ENCODE measurements at regions not wholly inside any gene's neighbourhood (a gene's known extent, or its start where the extent isn't known, plus 50 kb on each side); places are given as distances from the start of the nearest gene placed in this dataset.

GRCh38 chr2:65634304-65634703 lies 201.9 kb upstream of the SPRED2 start:
- no peaks in the 10 kb centered on the region for H3K27me3 ChIP-seq
- no peak overlapping the region for H3K4me3 ChIP-seq
- no peaks in the 10 kb centered on the region for H3K9me3 ChIP-seq
- no peak for DNase-seq
- H3K36me3 ChIP-seq = no peaks in the 10 kb centered on the region

- peak; percentile 20 for DNase-seq
- H3K27me3 ChIP-seq = no peaks in the 10 kb centered on the region
- no peaks in the 10 kb centered on the region; the same call in 1 of the 2 replicates for H3K9me3 ChIP-seq
- H3K4me3 ChIP-seq = no peak overlapping the region
- H3K36me3 ChIP-seq = no peaks in the 10 kb centered on the region
Observed at GRCh38 chr2:65630643-65631042, 198.2 kb upstream of the SPRED2 start.

- Histone ChIP-seq H3K27me3 (no peaks in the 10 kb centered on the region), H3K36me3 (no peaks in the 10 kb centered on the region), H3K4me3 (no peak overlapping the region), H3K9me3 (no peaks in the 10 kb centered on the region; the same call in 1 of the 2 replicates)
- no peak for DNase-seq
Observed at GRCh38 chr2:65628156-65628555, 195.8 kb upstream of the SPRED2 start.

GRCh38 chr2:65626831-65627230 lies 194.4 kb upstream of the SPRED2 start:
- no peaks in the 10 kb centered on the region for H3K27me3 ChIP-seq
- DNase-seq = no peak
- H3K9me3 ChIP-seq = no peaks in the 10 kb centered on the region; the same call in 1 of the 2 replicates
- no peak overlapping the region for H3K4me3 ChIP-seq
- no peaks in the 10 kb centered on the region for H3K36me3 ChIP-seq

GRCh38 chr2:65625982-65626381 lies 193.6 kb upstream of the SPRED2 start:
- no peak for DNase-seq
- H3K36me3 ChIP-seq = no peaks in the 10 kb centered on the region
- H3K27me3 ChIP-seq = no peaks in the 10 kb centered on the region
- H3K4me3 ChIP-seq = no peak overlapping the region
- H3K9me3 ChIP-seq = no peaks in the 10 kb centered on the region; the same call in 1 of the 2 replicates

GRCh38 chr2:65622951-65623535 lies 190.6 kb upstream of the SPRED2 start:
- Histone ChIP-seq H3K9me3 (no peaks in the 10 kb centered on the region; the same call in 1 of the 2 replicates), H3K4me3 (no peak overlapping the region), H3K27me3 (no peaks in the 10 kb centered on the region), H3K36me3 (no peaks in the 10 kb centered on the region)
- no peak for DNase-seq

GRCh38 chr2:65622499-65622898 lies 190.1 kb upstream of the SPRED2 start:
- Histone ChIP-seq H3K27me3 (no peaks in the 10 kb centered on the region), H3K36me3 (no peaks in the 10 kb centered on the region), H3K4me3 (no peak overlapping the region), H3K9me3 (no peaks in the 10 kb centered on the region)
- DNase-seq = no peak

GRCh38 chr2:65620524-65620923 lies 188.1 kb upstream of the SPRED2 start:
- H3K36me3 ChIP-seq = no peaks in the 10 kb centered on the region
- H3K27me3 ChIP-seq = no peaks in the 10 kb centered on the region
- H3K9me3 ChIP-seq = no peaks in the 10 kb centered on the region
- no peak overlapping the region for H3K4me3 ChIP-seq
- no peak for DNase-seq

- H3K36me3 ChIP-seq = no peaks in the 10 kb centered on the region
- no peaks in the 10 kb centered on the region for H3K9me3 ChIP-seq
- no peaks in the 10 kb centered on the region for H3K27me3 ChIP-seq
- no peak overlapping the region for H3K4me3 ChIP-seq
- no peak for DNase-seq
Observed at GRCh38 chr2:65620026-65620425, 187.6 kb upstream of the SPRED2 start.

GRCh38 chr2:65615602-65616001 lies 183.2 kb upstream of the SPRED2 start:
- H3K36me3 ChIP-seq = no peaks in the 10 kb centered on the region
- H3K4me3 ChIP-seq = no peak overlapping the region
- no peaks in the 10 kb centered on the region for H3K9me3 ChIP-seq
- H3K27me3 ChIP-seq = no peaks in the 10 kb centered on the region
- DNase-seq = no peak

GRCh38 chr2:65613968-65614555 lies 181.7 kb upstream of the SPRED2 start:
- Histone ChIP-seq H3K27me3 (no peaks in the 10 kb centered on the region), H3K9me3 (no peaks in the 10 kb centered on the region), H3K36me3 (no peaks in the 10 kb centered on the region), H3K4me3 (no peak overlapping the region)
- no peak for DNase-seq

GRCh38 chr2:65611488-65611887 lies 179.1 kb upstream of the SPRED2 start:
- Histone ChIP-seq H3K36me3 (no peaks in the 10 kb centered on the region), H3K4me3 (no peak overlapping the region)

GRCh38 chr2:65608916-65609315 lies 176.5 kb upstream of the SPRED2 start:
- Histone ChIP-seq H3K9me3 (no peaks in the 10 kb centered on the region), H3K4me3 (no peak overlapping the region), H3K36me3 (no peaks in the 10 kb centered on the region), H3K27me3 (no peaks in the 10 kb centered on the region)
- DNase-seq = no peak

More at GRCh38 chr2:65611488-65611887, 179.1 kb upstream of the SPRED2 start:
- no peak for DNase-seq
- Histone ChIP-seq H3K9me3 (no peaks in the 10 kb centered on the region), H3K27me3 (no peaks in the 10 kb centered on the region)

- no peaks in the 10 kb centered on the region for H3K36me3 ChIP-seq
- no peak for DNase-seq
- H3K4me3 ChIP-seq = no peak overlapping the region
- no peaks in the 10 kb centered on the region for H3K27me3 ChIP-seq
- no peaks in the 10 kb centered on the region for H3K9me3 ChIP-seq
Observed at GRCh38 chr2:65608466-65608865, 176.1 kb upstream of the SPRED2 start.

GRCh38 chr2:65607662-65608305 lies 175.4 kb upstream of the SPRED2 start:
- Histone ChIP-seq H3K36me3 (no peaks in the 10 kb centered on the region), H3K9me3 (no peaks in the 10 kb centered on the region), H3K4me3 (no peak overlapping the region), H3K27me3 (no peaks in the 10 kb centered on the region)
- no peak for DNase-seq

GRCh38 chr2:65605743-65606058 lies 173.3 kb upstream of the SPRED2 start:
- no peaks in the 10 kb centered on the region for H3K36me3 ChIP-seq
- H3K9me3 ChIP-seq = no peaks in the 10 kb centered on the region

GRCh38 chr2:65605058-65605742 lies 172.8 kb upstream of the SPRED2 start:
- no peaks in the 10 kb centered on the region for H3K36me3 ChIP-seq
- DNase-seq = no peak
- no peaks in the 10 kb centered on the region for H3K9me3 ChIP-seq
- H3K27me3 ChIP-seq = no peaks in the 10 kb centered on the region
- H3K4me3 ChIP-seq = no peak overlapping the region

More at GRCh38 chr2:65605743-65606058, 173.3 kb upstream of the SPRED2 start:
- DNase-seq = no peak
- Histone ChIP-seq H3K4me3 (no peak overlapping the region), H3K27me3 (no peaks in the 10 kb centered on the region)
